ENCODE measurements at regions not wholly inside any gene's neighbourhood (a gene's known extent, or its start where the extent isn't known, plus 50 kb on each side); places are given as distances from the start of the nearest gene placed in this dataset.

DNA sequence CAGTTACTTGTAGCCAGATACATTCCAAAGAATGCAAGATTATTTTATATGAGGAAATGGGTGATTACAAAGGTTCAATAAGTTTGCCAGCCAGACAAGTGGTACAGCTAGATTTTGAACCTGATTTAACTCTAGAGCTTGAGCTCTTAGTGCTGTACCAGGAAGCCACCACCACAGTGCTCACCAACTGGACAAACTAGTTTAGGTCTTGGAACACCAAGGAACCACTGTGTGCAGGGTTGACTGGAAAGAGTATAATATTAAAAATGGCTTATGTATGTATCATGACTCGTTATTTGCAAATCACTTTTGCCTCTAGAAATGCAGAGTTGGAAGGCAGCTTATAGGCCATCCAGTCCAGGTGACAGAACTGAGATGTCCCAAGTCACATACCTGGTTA lies 177.2 kb downstream of the TXNL1 start:
- H3K4me1 ChIP-seq (ENCODE audit: control insufficient read depth, insufficient read depth, low read length) = no peaks in the 10 kb centered on the region
- H4K8ac ChIP-seq (ENCODE audit: low read depth in 2 of 2, low read length in 2 of 2) = no peak overlapping the region
- H3K9me1 ChIP-seq (ENCODE audit: insufficient read depth, low read length) = no peaks in the 10 kb centered on the region
- intact Hi-C loops (cut with micrococcal nuclease) = no loop called here
- H3K27ac ChIP-seq (ENCODE audit: insufficient read depth, low read length) = no peak overlapping the region
- CTCF ChIA-PET = no interaction called here
- H2BK15ac ChIP-seq (ENCODE audit: low read depth, low read length) = no peak overlapping the region
- H2AFZ ChIP-seq (replicated peaks; ENCODE audit: low read length, poor library complexity) = no peak overlapping the region
- dilution Hi-C loops (cut with HindIII; ENCODE audit: low sequenced_read_pairs, unreplicated experiment) = no loop called here
- in situ Hi-C loops (cut with MboI; ENCODE audit: low sequenced_read_pairs) = no loop called here
- no peak overlapping the region for H2BK120ac ChIP-seq (ENCODE audit: low read depth, low read length)
- no peak overlapping the region for H2BK20ac ChIP-seq (ENCODE audit: low read depth, low read length)
- H3K27me3 ChIP-seq (ENCODE audit: control insufficient read depth, insufficient read depth, low read length) = peaks cover 4% of the 10 kb centered on the region; the same call in 1 of the 2 replicates
- no peaks in the 10 kb centered on the region for H4K20me1 ChIP-seq (ENCODE audit: insufficient read depth, low read length)
- TF ChIP-seq, protein P1, sequence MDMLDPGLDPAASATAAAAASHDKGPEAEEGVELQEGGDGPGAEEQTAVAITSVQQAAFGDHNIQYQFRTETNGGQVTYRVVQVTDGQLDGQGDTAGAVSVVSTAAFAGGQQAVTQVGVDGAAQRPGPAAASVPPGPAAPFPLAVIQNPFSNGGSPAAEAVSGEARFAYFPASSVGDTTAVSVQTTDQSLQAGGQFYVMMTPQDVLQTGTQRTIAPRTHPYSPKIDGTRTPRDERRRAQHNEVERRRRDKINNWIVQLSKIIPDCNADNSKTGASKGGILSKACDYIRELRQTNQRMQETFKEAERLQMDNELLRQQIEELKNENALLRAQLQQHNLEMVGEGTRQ (IDR thresholded peaks at IDR 0.05; ENCODE audit: low read depth, low read length) = no peak
- TF ChIP-seq MAZ (IDR thresholded peaks at IDR 0.05; ENCODE audit: borderline replicate concordance, low read depth, low read length) = no peak
- no peak for TF ChIP-seq MXI1 (IDR thresholded peaks at IDR 0.05; ENCODE audit: borderline replicate concordance, low read depth, low read length)
- TF ChIP-seq RCOR1 (IDR thresholded peaks at IDR 0.05; ENCODE audit: insufficient replicate concordance, low read length) = no peak
- TF ChIP-seq RFX5 (IDR thresholded peaks at IDR 0.05; ENCODE audit: low read depth, low read length) = no peak
- TF ChIP-seq MAFK (IDR thresholded peaks at IDR 0.05; ENCODE audit: low read depth, low read length) = no peak
- no peak for TF ChIP-seq BHLHE40 (IDR thresholded peaks at IDR 0.05; ENCODE audit: low read depth, low read length)
- TF ChIP-seq RAD21 (IDR thresholded peaks at IDR 0.05; ENCODE audit: low read length) = no peak
- TF ChIP-seq, protein P2, sequence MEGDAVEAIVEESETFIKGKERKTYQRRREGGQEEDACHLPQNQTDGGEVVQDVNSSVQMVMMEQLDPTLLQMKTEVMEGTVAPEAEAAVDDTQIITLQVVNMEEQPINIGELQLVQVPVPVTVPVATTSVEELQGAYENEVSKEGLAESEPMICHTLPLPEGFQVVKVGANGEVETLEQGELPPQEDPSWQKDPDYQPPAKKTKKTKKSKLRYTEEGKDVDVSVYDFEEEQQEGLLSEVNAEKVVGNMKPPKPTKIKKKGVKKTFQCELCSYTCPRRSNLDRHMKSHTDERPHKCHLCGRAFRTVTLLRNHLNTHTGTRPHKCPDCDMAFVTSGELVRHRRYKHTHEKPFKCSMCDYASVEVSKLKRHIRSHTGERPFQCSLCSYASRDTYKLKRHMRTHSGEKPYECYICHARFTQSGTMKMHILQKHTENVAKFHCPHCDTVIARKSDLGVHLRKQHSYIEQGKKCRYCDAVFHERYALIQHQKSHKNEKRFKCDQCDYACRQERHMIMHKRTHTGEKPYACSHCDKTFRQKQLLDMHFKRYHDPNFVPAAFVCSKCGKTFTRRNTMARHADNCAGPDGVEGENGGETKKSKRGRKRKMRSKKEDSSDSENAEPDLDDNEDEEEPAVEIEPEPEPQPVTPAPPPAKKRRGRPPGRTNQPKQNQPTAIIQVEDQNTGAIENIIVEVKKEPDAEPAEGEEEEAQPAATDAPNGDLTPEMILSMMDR (conservative IDR thresholded peaks at IDR 0.05; ENCODE audit: low read depth, low read length) = no peak
- TF ChIP-seq CHD1 (IDR thresholded peaks at IDR 0.05; ENCODE audit: low read depth, low read length) = no peak
- TF ChIP-seq CEBPB (IDR thresholded peaks at IDR 0.05; ENCODE audit: low read depth, low read length) = no peak
- no peak overlapping the region for H2AK9ac ChIP-seq (replicated peaks; ENCODE audit: low read depth, low read length, poor library complexity)
- H3K4me3 ChIP-seq (ENCODE audit: insufficient read depth, low read depth, low read length) = no peak overlapping the region
- no peak overlapping the region for H2BK5ac ChIP-seq (ENCODE audit: low read depth, low read length, poor library complexity, severe bottlenecking)
- H3K9me3 ChIP-seq (ENCODE audit: control insufficient read depth, insufficient read depth, low read length) = peaks cover 11% of the 10 kb centered on the region
- no peaks in the 10 kb centered on the region for H3K36me3 ChIP-seq (ENCODE audit: control insufficient read depth, insufficient read depth, low read length)
- no peaks in the 10 kb centered on the region for H3K79me1 ChIP-seq (ENCODE audit: low read depth in 1 of 2, low read length in 2 of 2)
- no peak overlapping the region for H3K23ac ChIP-seq (ENCODE audit: low read depth, low read length)
- no peak overlapping the region for H3K9ac ChIP-seq (ENCODE audit: low read depth, low read length)
- POLR2A ChIA-PET (ENCODE audit: unreplicated experiment) = no interaction called here
- no peak overlapping the region for H3K18ac ChIP-seq (ENCODE audit: low read depth, low read length)
- no peak overlapping the region for H3K14ac ChIP-seq (replicated peaks; ENCODE audit: low read depth, low read length)
- no CpG with 5 or more reads among the region's 1 CpG for WGBS, 2 experiments (ENCODE audit: extremely low coverage in 2 of 2, insufficient read length in 1 of 2)
- DNase-seq (no peak), ATAC-seq (ENCODE audit: low read depth) (no peak)
- H3K4ac ChIP-seq (ENCODE audit: low read depth, low read length) = no peak overlapping the region
- H4K5ac ChIP-seq (ENCODE audit: low read depth, low read length) = no peak overlapping the region
- BruUV-seq (replicated peaks) = no TSS peak
- no peak overlapping the region for H3K56ac ChIP-seq (ENCODE audit: extremely low read depth, insufficient read depth, low read length)
- no peak overlapping the region for H2AK5ac ChIP-seq (ENCODE audit: low read depth, low read length)
- H3K4me2 ChIP-seq (ENCODE audit: low read depth, low read length) = no peak overlapping the region
- no peak overlapping the region for H4K91ac ChIP-seq (ENCODE audit: insufficient read depth, low read depth, low read length)

Measured in IMR-90 (cell line).